ENCODE measurements at regions not wholly inside any gene's neighbourhood (a gene's known extent, or its start where the extent isn't known, plus 50 kb on each side); places are given as distances from the start of the nearest gene placed in this dataset.

- TF ChIP-seq CTCF (IDR thresholded peaks at IDR 0.05; ENCODE audit: insufficient read depth, low read length) (no peak), GABPA (IDR thresholded peaks at IDR 0.05; ENCODE audit: low read depth) (no peak), SPI1 (IDR thresholded peaks at IDR 0.05; ENCODE audit: borderline replicate concordance, low read depth) (no peak), POLR2AphosphoS5 (IDR thresholded peaks at IDR 0.05; ENCODE audit: low read depth) (no peak)
Measured at GRCh38 chr20:60586269-60587050, 628.2 kb downstream of the CDH26 start.

Measured in HL-60 (cell line).